OCI-LY1 (cell line): ENCODE measurements at regions not wholly inside any gene's neighbourhood (a gene's known extent, or its start where the extent isn't known, plus 50 kb on each side); places are given as distances from the start of the nearest gene placed in this dataset.

Source experiments
- H2AFZ ChIP-seq: fragments of 200-600 bp; sonication (generic), shearing (Covaris generic); 2 replicates; pipeline ENCODE4 v1.6.0; 2014; ENCODE audit warnings: antibody characterized with exemption, mild to moderate bottlenecking, low read length
- H3F3A ChIP-seq: fragments of 200-600 bp; sonication (generic), shearing (Covaris generic); 2 replicates; pipeline ENCODE4 v1.6.0; 2014; ENCODE audit warnings: mild to moderate bottlenecking, antibody characterized with exemption, low read length, moderate library complexity; ENCODE audit not compliant: insufficient read depth
- H3K27ac ChIP-seq: fragments of 200-600 bp; sonication (generic); 2 replicates; pipeline ENCODE4 v1.5.1; 2014; ENCODE audit warnings: low read length, mixed run types, mild to moderate bottlenecking, low read depth; ENCODE audit not compliant: poor library complexity, severe bottlenecking
- H3K27me3 ChIP-seq: fragments of 200-600 bp; sonication (generic); 2 replicates; pipeline ENCODE4 v1.6.0; 2014; ENCODE audit warnings: antibody characterized with exemption, mild to moderate bottlenecking, low read length, moderate library complexity; ENCODE audit not compliant: insufficient read depth
- H3K36me3 ChIP-seq: fragments of 200-600 bp; sonication (generic); 2 replicates; pipeline ENCODE4 v1.6.1; 2014; ENCODE audit warnings: mild to moderate bottlenecking, antibody characterized with exemption, low read length, moderate library complexity, mixed read lengths; ENCODE audit not compliant: insufficient read depth
- H3K4me1 ChIP-seq: fragments of 200-600 bp; sonication (generic); 2 replicates; pipeline ENCODE4 v1.5.1; 2014; ENCODE audit warnings: mild to moderate bottlenecking, low read length, moderate library complexity; ENCODE audit not compliant: insufficient read depth, severe bottlenecking
- H3K4me2 ChIP-seq: fragments of 200-600 bp; sonication (generic), shearing (Covaris generic); 2 replicates; pipeline ENCODE4 v1.6.1; 2014; ENCODE audit warnings: low read length
- H3K4me3 ChIP-seq: fragments of 200-600 bp; sonication (generic); 2 replicates; pipeline ENCODE4 v1.5.1; 2014; ENCODE audit warnings: low read length, low read depth, mild to moderate bottlenecking, mixed read lengths; ENCODE audit not compliant: poor library complexity, severe bottlenecking
- H3K79me2 ChIP-seq: fragments of 200-600 bp; shearing (Covaris generic); 2 replicates; pipeline ENCODE4 v1.6.1; 2016; ENCODE audit warnings: mixed run types, low read length, mixed read lengths; ENCODE audit not compliant: insufficient read depth
- H3K9ac ChIP-seq: fragments of 200-600 bp; sonication (generic), shearing (Covaris generic); 2 replicates; pipeline ENCODE4 v1.6.1; 2014; ENCODE audit warnings: mild to moderate bottlenecking, low read length, mixed read lengths
- H3K9me2 ChIP-seq: fragments of 200-600 bp; sonication (generic), shearing (Covaris generic); 2 replicates; pipeline ENCODE4 v1.6.1; 2014; ENCODE audit warnings: low read depth, mild to moderate bottlenecking, low read length, mixed read lengths
- H3K9me3 ChIP-seq: fragments of 200-600 bp; shearing (Covaris generic); 2 replicates; pipeline ENCODE4 v1.6.1; 2014; ENCODE audit warnings: low read length, mixed read lengths
- H4K20me1 ChIP-seq: fragments of 200-600 bp; sonication (generic), shearing (Covaris generic); 2 replicates; pipeline ENCODE4 v1.6.0; 2016; ENCODE audit warnings: mild to moderate bottlenecking, low read length; ENCODE audit not compliant: insufficient read depth
- CTCF ChIP-seq: fragments of 200-600 bp; sonication (generic), shearing (Covaris generic); IDR thresholded peaks from 2 replicates; pipeline ENCODE4 v1.5.1; 2017; ENCODE audit warnings: mild to moderate bottlenecking, antibody characterized with exemption, low read length, moderate library complexity, mixed read lengths
- EZH2 ChIP-seq: fragments of 200-600 bp; sonication (generic), shearing (Covaris generic); IDR thresholded peaks from 2 replicates; pipeline ENCODE4 v1.8.0; 2017; ENCODE audit warnings: borderline replicate concordance, mixed run types, mild to moderate bottlenecking, antibody characterized with exemption, low read length, moderate library complexity, mixed read lengths

GRCh38 chr14:97187916-97188315, 390.7 kb downstream of the VRK1 start:
- Histone ChIP-seq H3K27me3 (no peaks in the 10 kb centered on the region), H3K9me2 (no peaks in the 10 kb centered on the region), H4K20me1 (no peaks in the 10 kb centered on the region), H3K4me3 (no peak overlapping the region), H3K4me2 (no peak overlapping the region), H3K9me3 (no peaks in the 10 kb centered on the region), H3K79me2 (no peaks in the 10 kb centered on the region), H3K4me1 (no peaks in the 10 kb centered on the region), H3F3A (no peaks in the 10 kb centered on the region), H3K9ac (no peak overlapping the region), H3K36me3 (no peaks in the 10 kb centered on the region), H3K27ac (no peak overlapping the region), H2AFZ (no peak overlapping the region)
- TF ChIP-seq EZH2 (no peak), CTCF (no peak)

DNA sequence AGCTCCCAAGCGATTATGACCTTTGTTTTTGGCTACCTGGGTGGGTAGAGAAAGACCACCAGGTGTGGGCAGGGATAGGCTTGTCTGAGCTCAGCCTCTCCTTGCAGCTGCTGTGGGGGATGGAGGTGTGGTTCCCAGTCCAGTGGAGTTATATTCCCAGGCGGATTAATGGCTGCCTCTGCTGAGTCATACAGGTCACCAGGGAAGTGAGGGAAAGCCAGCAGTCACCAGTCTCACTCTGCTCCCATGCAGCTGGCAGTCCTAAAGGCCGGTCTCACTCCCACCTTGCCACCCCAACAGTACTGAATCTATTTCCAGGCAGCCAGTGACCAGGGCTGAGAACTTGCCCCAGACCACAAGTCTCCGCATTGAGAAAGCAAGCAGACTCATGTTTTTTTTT, 399.2 kb downstream of the VRK1 start:
- Histone ChIP-seq H2AFZ (no peak overlapping the region), H3K9ac (no peak overlapping the region), H3K79me2 (no peaks in the 10 kb centered on the region), H3K27ac (no peak overlapping the region), H3K9me3 (no peaks in the 10 kb centered on the region), H3K27me3 (no peaks in the 10 kb centered on the region), H3K9me2 (no peaks in the 10 kb centered on the region), H3K4me1 (no peaks in the 10 kb centered on the region), H3F3A (no peaks in the 10 kb centered on the region), H3K4me3 (no peak overlapping the region), H3K36me3 (no peaks in the 10 kb centered on the region), H3K4me2 (no peak overlapping the region), H4K20me1 (no peaks in the 10 kb centered on the region)
- no peak for TF ChIP-seq CTCF
- no peak for TF ChIP-seq EZH2

DNA sequence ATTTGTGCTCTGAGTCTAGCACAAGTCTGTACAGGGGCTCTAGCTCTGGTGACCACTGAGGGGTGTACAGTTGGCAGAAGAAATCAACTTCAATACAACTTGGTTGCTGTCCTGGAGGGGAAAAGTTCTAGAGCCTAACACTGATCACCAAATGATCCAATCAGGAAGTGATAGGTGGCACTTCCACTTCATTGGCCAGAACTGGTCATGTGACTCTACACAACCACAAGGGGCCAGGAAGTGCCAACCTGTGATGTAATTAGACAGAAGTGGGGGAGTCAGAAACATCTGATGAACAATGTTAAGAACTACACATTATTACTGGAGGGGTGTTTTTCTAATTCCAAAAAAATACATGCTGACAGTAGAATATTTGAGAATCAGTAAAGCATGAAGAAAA, 401.6 kb downstream of the VRK1 start:
- H4K20me1 ChIP-seq: no peaks in the 10 kb centered on the region
- no peaks in the 10 kb centered on the region for H3K9me2 ChIP-seq
- no peaks in the 10 kb centered on the region for H3F3A ChIP-seq
- no peak overlapping the region for H3K27ac ChIP-seq
- no peak overlapping the region for H3K4me2 ChIP-seq
- H3K27me3 ChIP-seq: no peaks in the 10 kb centered on the region
- H3K36me3 ChIP-seq: no peaks in the 10 kb centered on the region
- no peak overlapping the region for H3K4me3 ChIP-seq
- no peaks in the 10 kb centered on the region for H3K4me1 ChIP-seq
- no peak overlapping the region for H2AFZ ChIP-seq
- TF ChIP-seq EZH2: no peak
- TF ChIP-seq CTCF: no peak
- H3K9me3 ChIP-seq: no peaks in the 10 kb centered on the region
- H3K79me2 ChIP-seq: no peaks in the 10 kb centered on the region
- no peak overlapping the region for H3K9ac ChIP-seq
